Endothelial cell of umbilical vein (primary cell): ENCODE measurements at regions not wholly inside any gene's neighbourhood (a gene's known extent, or its start where the extent isn't known, plus 50 kb on each side); places are given as distances from the start of the nearest gene placed in this dataset.
"Not testable (repeated sequence)": the region's sequence is repeated elsewhere in the genome, so short reads cannot be mapped to it uniquely, and the experiment has no call there.

Source experiments
- BruUV-seq: library from RNA; stranded (reverse); fragments of 400-500 nt; replicated peaks from 2 replicates; lab custom pipeline; 2021; lab: Mats Ljungman, UMichigan
- CTCF ChIA-PET: fragments of 300-600, 350-600 bp; sonication (Branson Sonifier 250); formaldehyde crosslinking; loops from one replicate; lab custom pipeline; 2021; ENCODE audit warnings: antibody characterized with exemption, inconsistent platforms; lab: Charles Lee
- POLR2A ChIA-PET: fragments of 300-600, 350-600 bp; sonication (Branson Sonifier 250); formaldehyde crosslinking; loops from one replicate; lab custom pipeline; 2021; ENCODE audit warnings: antibody characterized with exemption, inconsistent platforms; lab: Charles Lee
- DNase-seq: peaks from one replicate; pipeline ENCODE4 v3.0.0-alpha.2; 2011; ENCODE audit warnings: low read depth, low spot score
- FAIRE-seq: peaks from 2 replicates; lab custom pipeline; 2011; peaks lifted over from hg19 to GRCh38; lab: Jason Lieb, UNC
- H2AFZ ChIP-seq: 2 replicates; pipeline ENCODE4 v1.6.0; 2012; ENCODE audit warnings: low read depth, low read length, control low read depth, inconsistent platforms
- H3K27ac ChIP-seq: 2 replicates; pipeline ENCODE4 v1.5.1; 2011; ENCODE audit warnings: low read depth, mild to moderate bottlenecking, control low read depth, low read length, moderate library complexity; ENCODE audit not compliant: insufficient read depth
- H3K27me3 ChIP-seq, 2 experiments: 2 replicates each; pipeline versions ENCODE4 v1.6.0 to v1.6.1; 2011; ENCODE audit warnings: low read length in 2 of 2, mixed read lengths in 1 of 2; ENCODE audit not compliant: control insufficient read depth in 2 of 2, insufficient read depth in 2 of 2
- H3K36me3 ChIP-seq, 2 experiments: 2 replicates in 1 of 2; 3 replicates in 1 of 2; pipeline ENCODE4 v1.5.1; 2011; ENCODE audit warnings: low read length in 2 of 2, mild to moderate bottlenecking in 1 of 2, moderate library complexity in 1 of 2; ENCODE audit not compliant: control insufficient read depth in 2 of 2, insufficient read depth in 2 of 2; ENCODE audit errors: extremely low read depth in 1 of 2
- H3K4me1 ChIP-seq: 3 replicates; pipeline ENCODE4 v1.5.1; 2011; ENCODE audit warnings: mild to moderate bottlenecking, low read length; ENCODE audit not compliant: control insufficient read depth, insufficient read depth; ENCODE audit errors: extremely low read depth
- H3K4me2 ChIP-seq: 2 replicates; pipeline ENCODE4 v1.6.1; 2011; ENCODE audit warnings: low read length, control low read depth, mixed read lengths; ENCODE audit not compliant: insufficient read depth
- H3K4me3 ChIP-seq, 3 experiments: fragments of 200-600 bp in 1 of 3; sonication (generic), shearing (Covaris generic) in 1 of 3; replicated peaks in 1 of 3; 2 replicates each; pipeline ENCODE4 v1.5.1; 2011 to 2016; ENCODE audit warnings: control low read depth in 3 of 3, low read length in 3 of 3, mild to moderate bottlenecking in 2 of 3, inconsistent platforms in 1 of 3, low read depth in 1 of 3, moderate library complexity in 1 of 3; ENCODE audit not compliant: insufficient read depth in 1 of 3
- H3K79me2 ChIP-seq: 2 replicates; pipeline ENCODE4 v1.6.0; 2012; ENCODE audit warnings: low read length, inconsistent platforms; ENCODE audit not compliant: control insufficient read depth, insufficient read depth
- H3K9ac ChIP-seq: replicated peaks from 2 replicates; pipeline ENCODE3; 2011; ENCODE audit warnings: low read length, control low read depth; ENCODE audit not compliant: insufficient read depth; ENCODE audit errors: extremely low read depth
- H3K9me1 ChIP-seq: replicated peaks from 3 replicates; pipeline ENCODE4 v1.6.0; 2011; ENCODE audit warnings: mild to moderate bottlenecking, low read length; ENCODE audit not compliant: control insufficient read depth, insufficient read depth; ENCODE audit errors: extremely low read depth
- H3K9me3 ChIP-seq: replicated peaks from 2 replicates; pipeline ENCODE4 v1.5.1; 2012; ENCODE audit warnings: low read length, inconsistent platforms; ENCODE audit not compliant: control insufficient read depth, insufficient read depth
- H4K20me1 ChIP-seq: replicated peaks from 2 replicates; pipeline ENCODE3; 2011; ENCODE audit warnings: mild to moderate bottlenecking, low read length; ENCODE audit not compliant: control insufficient read depth, insufficient read depth; ENCODE audit errors: extremely low read depth
- CTCF ChIP-seq, 2 donors: IDR thresholded peaks; 1 replicate in 1 of 2; 2 replicates in 1 of 2; pipeline ENCODE4 v1.5.1; 2011; ENCODE audit warnings: low read length in 2 of 2, mild to moderate bottlenecking in 2 of 2, moderate library complexity in 2 of 2, control low read depth in 1 of 2, inconsistent platforms in 1 of 2, low read depth in 1 of 2; ENCODE audit not compliant: insufficient read depth in 1 of 2; ENCODE audit errors: extremely low read depth in 1 of 2
- EZH2 ChIP-seq: IDR thresholded peaks from 2 replicates; pipeline ENCODE4 v1.6.1; 2012; ENCODE audit warnings: borderline replicate concordance, low read depth, mild to moderate bottlenecking, moderate library complexity, low read length, inconsistent platforms; ENCODE audit not compliant: severe bottlenecking
- FOS ChIP-seq: IDR thresholded peaks from 2 replicates; pipeline ENCODE4 v1.6.1; 2011; ENCODE audit warnings: mild to moderate bottlenecking, low read length, moderate library complexity, borderline replicate concordance; ENCODE audit not compliant: insufficient read depth
- GATA2 ChIP-seq: IDR thresholded peaks from 2 replicates; pipeline ENCODE4 v1.7.0; 2011; ENCODE audit warnings: low read depth, mild to moderate bottlenecking, moderate library complexity, mixed read lengths, low read length; ENCODE audit not compliant: insufficient read length, insufficient read depth
- JUN ChIP-seq: IDR thresholded peaks from 2 replicates; pipeline ENCODE4 v1.6.1; 2011; ENCODE audit warnings: borderline replicate concordance, low read depth; ENCODE audit not compliant: insufficient read length, insufficient read depth
- MYC ChIP-seq: IDR thresholded peaks from one replicate; pipeline ENCODE4 v1.6.1; 2011; ENCODE audit warnings: mild to moderate bottlenecking, low read depth, low read length
- POLR2A ChIP-seq: IDR thresholded peaks from 2 replicates; pipeline ENCODE4 v1.6.1; 2012; ENCODE audit warnings: low read depth, mild to moderate bottlenecking, control low read depth, low read length
- POLR2AphosphoS5 ChIP-seq: IDR thresholded peaks from 2 replicates; pipeline ENCODE4 v1.6.1; 2012; ENCODE audit warnings: low read depth, mild to moderate bottlenecking, control low read depth, low read length, moderate library complexity; ENCODE audit not compliant: insufficient read depth
- dilution Hi-C: fragments of 300-500 bp; cut with MboI; formaldehyde crosslinking; loops from one replicate; pipeline ENCODE4 v1.15.0; 2019; ENCODE audit warnings: low sequenced_read_pairs; ENCODE audit not compliant: extremely low pct_ligation_motif_present
- intact Hi-C: fragments of 100-400 bp; cut with micrococcal nuclease; formaldehyde crosslinking; loops from one replicate; pipeline ENCODE4 v1.10.0; 2022
- TF ChIP-seq, protein P1 (sequence below): IDR thresholded peaks from 2 replicates; pipeline ENCODE4 v1.6.1; 2011; ENCODE audit not compliant: insufficient read depth, insufficient read length

DNA sequence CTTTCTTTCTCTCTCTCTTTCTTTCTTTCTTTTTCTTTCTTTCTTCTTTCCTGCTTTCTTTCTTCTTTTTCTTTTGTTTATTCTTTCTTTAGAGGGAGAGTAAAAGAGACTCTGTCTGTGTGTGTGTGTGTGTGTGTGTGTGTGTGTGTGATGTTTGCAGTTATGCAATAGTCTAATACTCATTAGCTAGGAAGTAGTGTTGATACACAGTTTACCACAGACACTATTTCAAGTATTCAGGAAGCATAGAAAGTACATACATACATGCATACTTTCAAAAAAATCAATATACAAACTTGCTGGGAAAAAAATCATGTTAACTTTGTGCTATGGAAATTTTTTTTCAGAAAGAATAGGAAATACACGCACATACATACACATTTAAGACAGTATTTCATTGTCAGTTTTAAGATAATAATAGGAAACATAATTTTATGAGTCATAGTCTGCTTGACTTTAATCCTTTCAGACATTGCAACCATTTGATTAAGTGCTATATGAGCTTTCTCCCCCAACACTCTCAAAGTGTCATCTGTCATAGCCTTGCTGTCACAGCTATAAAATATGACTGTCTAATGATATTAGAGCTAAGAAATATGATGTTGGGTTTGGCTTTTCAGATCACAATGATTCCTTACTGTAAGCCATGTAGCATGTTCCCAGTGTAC is 74.9 kb upstream of the EPHA3 start:
- Histone ChIP-seq H4K20me1 (no peaks in the 10 kb centered on the region), H3K27me3 (no peaks in the 10 kb centered on the region), H3K36me3 (no peaks in the 10 kb centered on the region), H3K27ac (no peak overlapping the region), H3K79me2 (no peaks in the 10 kb centered on the region), H3K4me2 (no peak overlapping the region), H3K4me3 (no peak overlapping the region), H3K4me1 (no peaks in the 10 kb centered on the region), H3K9ac (no peak overlapping the region), H3K9me1 (no peaks in the 10 kb centered on the region), H2AFZ (no peak overlapping the region), H3K9me3 (no peaks in the 10 kb centered on the region)
- no peak for TF ChIP-seq FOS
- no peak for TF ChIP-seq POLR2A
- no peak for TF ChIP-seq GATA2
- TF ChIP-seq JUN: no peak
- no peak for TF ChIP-seq EZH2
- TF ChIP-seq POLR2AphosphoS5: no peak
- no peak for TF ChIP-seq MYC
- TF ChIP-seq CTCF (IDR thresholded peaks at IDR 0.05; ENCODE audit: extremely low read depth in 1 of 2, insufficient read depth in 1 of 2, low read depth in 1 of 2, low read length in 2 of 2): no peak
- TF ChIP-seq, protein P1, sequence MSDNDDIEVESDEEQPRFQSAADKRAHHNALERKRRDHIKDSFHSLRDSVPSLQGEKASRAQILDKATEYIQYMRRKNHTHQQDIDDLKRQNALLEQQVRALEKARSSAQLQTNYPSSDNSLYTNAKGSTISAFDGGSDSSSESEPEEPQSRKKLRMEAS: no peak
- dilution Hi-C loops: no loop called here
- no TSS peak for BruUV-seq
- intact Hi-C loops: no loop called here
- no peak for DNase-seq
- CTCF ChIA-PET: no interaction called here
- POLR2A ChIA-PET: no interaction called here
- FAIRE-seq: no peak

- H4K20me1 ChIP-seq, BruUV-seq, H2AFZ ChIP-seq, intact Hi-C loops, H3K9me1 ChIP-seq, H3K4me1 ChIP-seq, CTCF ChIA-PET, H3K79me2 ChIP-seq, DNase-seq, H3K27ac ChIP-seq, POLR2A ChIA-PET, H3K9ac ChIP-seq, H3K4me3 ChIP-seq, H3K4me2 ChIP-seq, H3K27me3 ChIP-seq, FAIRE-seq, H3K36me3 ChIP-seq, H3K9me3 ChIP-seq, dilution Hi-C loops: not testable (repeated sequence)
These were observed 72.7 kb upstream of the EPHA3 start for GRCh38 chr3:89034723-89035122.
